ENCODE measurements at regions not wholly inside any gene's neighbourhood (a gene's known extent, or its start where the extent isn't known, plus 50 kb on each side); places are given as distances from the start of the nearest gene placed in this dataset.

- DNase-seq: no peak
Measured at GRCh38 chr5:144084971-144085370, 85.5 kb downstream of the YIPF5 start.

GRCh38 chr5:144085381-144085780 is 85.1 kb downstream of the YIPF5 start:
- no peak for DNase-seq

GRCh38 chr5:144086295-144086694 is 84.2 kb downstream of the YIPF5 start:
- DNase-seq: no peak

- DNase-seq: no peak
Measured at GRCh38 chr5:144087576-144087975, 82.9 kb downstream of the YIPF5 start.

GRCh38 chr5:144088206-144089064 is 82.0 kb downstream of the YIPF5 start:
- DNase-seq: no peak

GRCh38 chr5:144089401-144090021 is 80.9 kb downstream of the YIPF5 start:
- DNase-seq: no peak

- DNase-seq: no peak
Measured at GRCh38 chr5:144092508-144092907, 78.0 kb downstream of the YIPF5 start.

GRCh38 chr5:144093400-144093799 is 77.1 kb downstream of the YIPF5 start:
- DNase-seq: no peak

GRCh38 chr5:144093868-144094267 is 76.6 kb downstream of the YIPF5 start:
- DNase-seq: no peak

GRCh38 chr5:144100702-144101101 is 69.8 kb downstream of the YIPF5 start:
- DNase-seq: no peak

GRCh38 chr5:144101616-144102015 is 68.8 kb downstream of the YIPF5 start:
- DNase-seq: no peak

GRCh38 chr5:144102361-144102760 is 68.1 kb downstream of the YIPF5 start:
- no peak for DNase-seq

GRCh38 chr5:144102979-144103378 is 67.5 kb downstream of the YIPF5 start:
- no peak for DNase-seq

- DNase-seq: no peak
Measured at GRCh38 chr5:144103611-144104485, 66.6 kb downstream of the YIPF5 start.

- DNase-seq: no peak
Measured at GRCh38 chr5:144105371-144105770, 65.1 kb downstream of the YIPF5 start.

- DNase-seq: no peak
Measured at GRCh38 chr5:144108131-144108530, 62.3 kb downstream of the YIPF5 start.
